NCI-H1694 (cell line): ENCODE measurements at regions not wholly inside any gene's neighbourhood (a gene's known extent, or its start where the extent isn't known, plus 50 kb on each side); places are given as distances from the start of the nearest gene placed in this dataset.
"Not testable (repeated sequence)": the region's sequence is repeated elsewhere in the genome, so short reads cannot be mapped to it uniquely, and the experiment has no call there.

Experiments
- DNase-seq: peaks from one replicate; lab custom pipeline; 2025; lab: John Stamatoyannopoulos, UW

DNA sequence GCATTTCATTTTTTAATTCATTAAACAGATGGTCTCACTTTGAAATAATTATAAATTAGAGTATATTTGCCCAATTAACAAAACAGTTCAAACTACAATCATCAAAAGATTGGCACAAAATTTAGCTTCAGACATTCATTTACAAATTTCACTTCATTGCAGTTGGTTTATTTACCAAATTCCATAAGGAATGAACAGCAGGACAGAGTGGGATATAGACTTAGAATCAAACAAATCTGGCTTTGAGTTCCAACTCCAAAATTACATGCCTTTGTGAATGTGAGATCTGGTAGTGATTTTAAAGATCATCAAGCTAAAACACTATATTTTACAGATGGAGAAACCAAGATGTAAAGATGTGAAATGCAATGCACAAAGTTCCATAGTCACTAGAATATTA is 310.7 kb upstream of the CNTN5 start:
- no peak for DNase-seq

DNA sequence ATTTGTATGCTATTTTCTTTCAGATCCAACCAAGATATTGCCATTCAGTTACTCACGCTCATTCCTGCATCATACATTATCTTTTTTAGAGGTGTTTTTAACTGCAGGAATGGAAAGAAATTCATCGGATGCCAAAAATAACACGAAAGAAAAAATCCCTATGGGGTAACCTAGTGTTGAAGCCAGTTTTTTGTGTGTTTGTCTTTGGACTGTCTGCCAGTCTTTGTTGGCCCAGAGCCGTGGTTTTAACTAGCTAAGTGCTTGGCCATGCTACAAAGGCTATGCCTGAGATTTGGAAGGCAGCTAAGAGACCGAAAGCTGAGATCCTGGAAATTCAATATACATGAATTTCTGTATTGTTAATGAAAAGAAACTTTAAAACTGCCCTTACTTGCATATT is 309.8 kb upstream of the CNTN5 start:
- no peak for DNase-seq

DNA sequence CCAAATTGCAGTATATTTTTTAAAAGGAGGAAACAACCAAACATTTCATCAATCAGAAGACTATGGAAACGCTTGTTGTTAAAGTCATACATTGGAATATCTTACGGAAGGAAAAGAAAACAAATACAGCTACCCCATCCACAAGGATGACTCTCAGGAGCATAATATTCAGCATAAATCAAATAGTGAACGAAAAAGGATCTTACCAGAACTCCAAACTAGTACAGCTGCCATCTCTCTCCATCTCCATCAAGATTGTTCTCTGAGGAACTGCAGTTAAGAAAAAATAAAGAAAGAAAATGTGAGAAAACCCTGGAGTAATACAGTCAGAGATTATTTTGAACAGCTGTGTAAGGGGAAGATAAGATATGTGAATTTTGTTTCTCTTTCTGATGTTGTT is 299.8 kb upstream of the CNTN5 start:
- no peak for DNase-seq

DNA sequence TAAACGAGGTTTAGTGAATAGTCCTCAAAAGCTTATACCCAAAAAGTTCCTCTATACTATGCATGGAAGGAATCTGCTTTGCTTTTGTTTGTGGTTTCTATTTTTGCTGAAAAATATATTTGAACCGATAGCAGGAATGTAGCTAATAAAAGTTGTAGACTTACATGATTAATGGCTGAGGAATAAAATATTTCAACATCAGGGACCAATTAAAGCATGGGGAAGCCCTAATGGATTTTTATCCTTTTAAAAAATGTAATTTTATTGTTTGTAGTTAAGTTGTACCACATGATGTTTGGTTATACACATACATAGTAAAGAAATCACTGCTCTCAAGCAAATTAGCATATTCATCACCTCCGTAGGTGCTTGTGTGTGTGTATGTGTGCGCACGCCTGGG is 295.3 kb upstream of the CNTN5 start:
- no peak for DNase-seq

DNA sequence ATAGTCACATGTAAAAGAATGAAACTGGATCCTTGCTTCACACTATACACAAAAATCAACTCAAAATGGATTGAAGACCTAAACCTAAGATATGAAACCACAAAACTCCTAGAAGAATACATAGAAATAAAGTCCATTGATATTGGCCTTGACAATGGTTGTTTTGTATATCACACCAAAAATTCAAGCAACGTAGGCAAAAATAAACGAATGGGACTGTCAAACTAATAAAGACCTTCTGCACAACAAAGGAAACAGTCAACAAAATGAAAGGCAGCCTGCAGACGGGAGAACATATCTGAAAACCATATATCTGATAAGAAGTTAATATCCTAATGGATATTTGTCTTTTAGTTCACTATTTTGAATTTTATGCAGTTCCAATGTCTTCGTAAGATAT is 292.3 kb upstream of the CNTN5 start:
- DNase-seq, result no peak

DNA sequence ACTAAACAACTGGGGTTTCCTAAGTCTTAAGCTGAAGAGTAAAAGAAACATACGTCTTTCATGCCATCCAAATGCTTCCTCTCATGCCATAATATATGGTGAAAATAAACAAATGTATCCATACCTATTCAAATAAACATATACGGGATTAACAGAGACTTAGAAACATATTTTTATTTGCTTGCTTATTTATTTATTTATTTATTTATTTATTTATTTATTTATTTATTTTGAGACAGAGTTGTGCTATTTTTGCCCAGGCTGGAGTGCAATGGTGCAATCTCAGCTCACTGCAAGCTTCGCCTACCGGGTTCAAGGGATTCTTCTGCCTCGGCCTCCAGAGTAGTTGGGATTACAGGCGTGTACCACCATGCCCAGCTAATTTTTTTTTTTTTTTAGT is 291.6 kb upstream of the CNTN5 start:
- no peak for DNase-seq

DNA sequence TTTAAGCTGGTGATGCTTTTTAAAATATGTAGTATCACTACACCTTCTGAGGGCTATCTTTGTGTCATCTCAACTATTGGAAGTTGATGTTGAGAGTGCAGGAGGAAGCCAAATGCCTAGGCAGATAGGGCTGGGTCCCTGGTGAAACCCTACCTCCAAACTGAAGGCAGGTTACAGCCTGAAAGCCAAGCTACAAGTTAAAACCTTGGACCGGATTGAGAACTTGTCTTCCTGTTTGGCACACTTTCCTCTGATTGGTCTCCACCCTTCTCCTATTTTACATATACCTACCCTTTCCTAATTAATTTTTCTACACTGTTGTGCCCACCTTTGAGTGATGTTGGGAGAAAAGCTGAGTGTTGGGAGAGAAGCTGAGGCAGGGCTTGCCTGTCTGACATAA is 287.8 kb upstream of the CNTN5 start:
- DNase-seq, result no peak

DNA sequence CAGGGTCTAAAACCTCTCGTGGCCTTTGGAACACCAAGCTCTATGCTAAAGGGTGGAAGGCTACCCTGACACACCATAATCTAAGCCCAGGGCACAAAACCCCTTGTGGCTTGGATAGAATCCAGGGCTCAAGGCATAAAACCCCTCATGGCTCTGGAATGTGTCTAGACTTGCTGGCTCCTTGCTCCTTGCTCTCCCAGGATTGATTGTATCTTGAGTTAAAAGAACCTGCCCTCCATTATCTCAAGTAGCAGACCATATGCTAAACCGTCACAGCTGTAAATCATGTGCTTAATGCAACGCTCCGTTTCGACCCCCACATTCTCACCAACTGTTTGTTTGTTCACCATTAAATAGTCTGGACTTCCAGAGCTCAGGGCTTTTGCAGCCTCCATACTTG is 287.4 kb upstream of the CNTN5 start:
- DNase-seq, result not testable (repeated sequence)

DNA sequence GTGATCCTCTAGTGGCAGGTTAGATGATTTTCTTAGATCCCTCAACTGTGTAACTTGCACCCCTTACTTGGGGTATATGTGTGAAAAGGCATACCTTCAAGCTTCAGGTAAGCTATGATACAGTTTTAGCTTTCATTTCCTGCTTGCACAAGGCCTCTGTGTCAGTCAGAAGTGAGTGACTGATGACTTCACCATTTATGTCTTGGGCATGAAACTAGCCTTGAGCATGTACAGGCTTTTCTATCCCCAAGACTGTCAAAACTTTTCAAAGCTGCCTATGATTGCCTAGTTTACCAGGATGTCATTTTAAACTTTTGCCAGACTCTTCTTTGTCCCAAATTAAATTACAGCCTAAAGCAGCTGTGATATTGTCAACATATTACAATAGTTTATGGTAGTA is 286.1 kb upstream of the CNTN5 start:
- DNase-seq, result no peak

DNA sequence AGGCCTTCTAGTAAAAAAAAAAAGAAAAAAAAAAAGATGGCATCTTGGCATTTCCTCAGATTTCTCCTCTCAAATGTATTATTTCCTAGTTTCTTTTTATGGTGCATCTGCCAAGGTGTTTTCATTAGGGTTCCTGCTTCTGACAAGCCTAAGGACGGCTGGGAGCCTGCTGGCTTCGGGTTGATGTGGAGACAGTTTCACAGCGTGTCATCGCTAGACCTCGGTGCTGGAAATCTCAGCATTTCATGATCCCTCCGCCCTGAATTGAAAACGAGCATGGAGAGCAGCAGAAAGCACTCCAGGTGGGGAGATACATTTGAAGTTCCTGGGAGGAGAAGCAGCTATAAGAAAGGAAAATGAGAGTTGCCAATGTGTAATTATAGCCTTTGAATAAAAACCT is 283.9 kb upstream of the CNTN5 start:
- DNase-seq, result no peak

DNA sequence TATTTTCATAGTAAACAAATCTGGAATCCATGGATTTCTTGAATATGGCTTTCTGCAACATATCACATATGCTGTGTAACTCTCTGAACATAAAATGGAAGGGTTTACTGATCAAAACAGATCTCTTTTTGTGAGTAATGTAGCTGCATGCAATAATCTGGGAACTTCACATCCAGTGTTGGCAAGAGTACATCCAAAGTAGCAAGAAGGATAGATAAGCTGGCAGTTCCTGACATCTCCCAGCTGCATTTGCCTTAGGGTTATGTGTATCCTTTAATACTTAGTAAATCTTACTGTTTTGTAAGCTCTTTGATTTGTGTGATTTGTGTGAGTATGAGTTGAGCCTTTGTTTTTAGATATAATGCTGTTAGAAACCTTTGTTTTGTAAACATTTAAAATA is 280.4 kb upstream of the CNTN5 start:
- DNase-seq, result no peak

DNA sequence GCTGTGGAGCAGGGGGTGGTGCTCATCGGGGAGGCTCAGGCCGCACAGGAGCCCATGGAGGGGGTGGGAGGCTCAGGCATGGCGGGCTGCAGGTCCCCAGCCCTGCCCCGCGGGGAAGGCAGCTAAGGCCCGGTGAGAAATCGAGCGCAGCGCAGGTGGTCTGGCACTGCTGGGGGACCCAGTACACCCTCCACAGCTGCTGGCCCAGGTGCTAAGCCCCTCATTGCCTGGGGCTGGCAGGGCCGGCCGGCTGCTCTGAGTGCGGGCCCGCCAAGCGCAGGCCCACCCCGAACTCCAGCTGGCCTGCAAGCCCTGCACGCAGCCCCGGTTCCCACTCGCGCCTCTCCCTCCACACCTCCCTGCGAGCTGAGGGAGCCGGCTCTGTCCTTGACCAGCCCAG is 257.3 kb upstream of the CNTN5 start:
- not testable (repeated sequence) for DNase-seq

DNA sequence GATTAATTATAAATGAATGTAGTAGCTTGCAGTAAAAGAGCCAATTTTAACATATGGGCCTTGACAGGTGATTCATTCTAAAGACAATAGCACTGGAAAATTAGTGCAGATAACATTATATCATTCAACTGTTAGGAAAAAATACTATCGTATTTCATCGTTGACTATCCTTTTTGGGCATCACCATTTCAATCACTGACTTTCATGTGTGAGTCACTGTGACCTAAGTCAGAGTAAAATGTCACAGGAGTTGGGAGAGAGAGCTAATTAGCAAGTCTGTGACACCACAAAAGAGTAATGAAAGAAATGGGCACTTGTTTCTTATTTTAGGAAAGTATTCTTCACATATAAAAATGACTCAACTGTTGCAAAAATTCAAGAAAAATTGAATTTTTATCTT is 253.8 kb upstream of the CNTN5 start:
- DNase-seq, result no peak

DNA sequence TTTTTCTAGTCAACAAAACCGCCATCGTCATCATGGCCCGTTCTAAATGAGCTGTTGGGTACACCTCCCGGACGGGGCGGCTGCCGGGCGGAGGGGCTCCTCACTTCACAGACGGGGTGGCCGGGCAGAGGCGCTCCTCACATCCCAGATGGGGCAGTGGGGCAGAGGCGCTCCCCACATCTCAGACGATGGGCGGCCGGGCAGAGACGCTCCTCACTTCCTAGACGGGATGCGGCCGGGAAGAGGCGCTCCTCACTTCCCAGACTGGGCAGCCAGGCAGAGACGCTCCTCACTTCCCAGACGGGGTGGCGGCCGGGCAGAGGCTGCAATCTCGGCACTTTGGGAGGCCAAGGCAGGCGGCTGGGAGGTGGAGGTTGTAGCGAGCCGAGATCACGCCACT is 250.7 kb upstream of the CNTN5 start:
- DNase-seq, result not testable (repeated sequence)

DNA sequence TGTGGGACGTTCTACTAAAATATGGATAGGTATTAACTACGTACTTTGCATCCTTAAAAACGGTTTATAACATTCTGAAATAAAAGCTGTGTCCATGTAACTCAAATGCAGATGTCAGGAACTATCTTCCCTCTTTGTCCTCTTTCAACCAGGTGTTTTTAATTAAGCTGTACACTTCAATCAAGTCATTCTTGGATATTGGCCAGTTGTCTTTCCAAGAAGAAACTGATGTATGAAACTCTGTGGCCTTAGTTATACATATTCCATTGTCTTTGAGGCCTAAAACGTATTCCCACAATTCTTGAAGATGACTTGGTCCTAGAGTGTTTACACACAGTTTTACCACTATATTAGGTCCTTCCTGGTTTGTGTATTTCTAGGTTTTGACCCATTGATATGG is 249.0 kb upstream of the CNTN5 start:
- DNase-seq, result no peak

DNA sequence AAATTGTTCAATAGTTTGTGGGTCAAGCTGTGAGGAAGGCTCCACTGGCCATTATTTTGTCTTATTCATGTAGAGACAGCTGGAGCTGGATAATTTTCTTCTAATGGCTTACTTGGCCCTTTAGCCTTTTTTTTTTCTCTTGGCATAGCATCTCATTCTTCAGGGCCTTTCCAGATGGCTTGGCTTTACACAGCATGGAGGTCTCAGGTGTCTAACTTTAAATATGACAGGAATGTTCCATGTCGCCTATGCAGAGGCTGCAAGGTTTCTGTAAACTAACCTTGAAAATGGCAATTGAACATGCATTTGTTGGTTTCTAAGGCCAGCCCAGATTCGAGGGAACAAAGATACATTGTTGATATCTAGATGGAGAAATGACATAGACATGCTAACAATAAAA is 247.9 kb upstream of the CNTN5 start:
- no peak for DNase-seq

DNA sequence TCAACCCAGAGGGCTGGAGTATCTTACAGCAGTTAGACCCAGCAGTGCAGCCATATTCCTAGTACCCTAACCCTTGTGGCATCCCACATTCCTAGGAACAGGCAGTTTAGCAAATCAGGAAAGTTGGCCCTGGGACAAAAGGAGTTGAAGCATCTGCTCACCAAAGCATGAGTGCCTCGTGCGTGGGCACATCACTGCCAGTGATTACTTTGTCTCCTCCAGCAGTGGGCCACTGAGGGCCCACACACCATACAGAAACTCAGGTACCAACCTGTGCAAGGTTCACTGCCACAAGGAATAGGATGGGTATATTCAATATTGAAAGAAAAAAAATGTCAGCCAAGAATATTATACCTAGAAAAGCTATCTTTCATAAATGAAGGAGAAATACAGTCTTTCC is 227.5 kb upstream of the CNTN5 start:
- no peak for DNase-seq

DNA sequence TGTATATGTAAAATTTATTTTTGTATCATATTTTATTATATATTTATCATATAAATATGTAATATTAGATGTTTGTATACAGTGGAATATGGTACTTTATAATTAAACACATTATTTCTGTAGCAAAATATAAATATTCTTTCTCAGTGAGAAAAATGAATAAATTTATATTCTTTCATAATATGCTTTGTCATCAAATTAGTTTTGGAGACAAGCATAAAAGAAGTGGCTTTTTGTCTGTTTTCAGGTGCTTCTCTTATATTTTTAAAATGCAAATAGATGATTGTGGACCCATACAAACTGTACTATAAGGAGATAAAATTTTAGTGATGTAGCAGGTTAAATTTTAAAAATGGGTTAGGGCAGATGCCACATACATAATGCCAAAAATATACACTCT is 222.4 kb upstream of the CNTN5 start:
- no peak for DNase-seq

DNA sequence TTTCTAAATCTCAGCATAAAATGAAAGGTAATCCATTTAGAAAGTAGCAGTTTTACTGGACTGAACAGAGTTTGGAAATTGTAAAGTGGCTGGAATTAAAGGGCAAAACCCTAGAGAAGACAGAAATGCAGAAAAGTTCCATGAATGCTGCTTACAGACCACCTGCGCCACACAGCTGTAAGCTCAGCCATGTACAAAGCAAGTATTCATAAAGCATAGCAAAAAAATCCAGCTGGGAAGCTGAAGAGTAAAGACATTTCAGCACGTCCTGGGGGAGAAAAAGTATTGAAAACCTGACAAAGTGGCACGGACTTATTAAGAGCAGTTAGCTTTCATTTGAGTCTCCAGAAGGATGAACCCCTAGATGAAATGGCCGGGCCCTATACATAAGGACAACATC is 220.1 kb upstream of the CNTN5 start:
- DNase-seq, result no peak

DNA sequence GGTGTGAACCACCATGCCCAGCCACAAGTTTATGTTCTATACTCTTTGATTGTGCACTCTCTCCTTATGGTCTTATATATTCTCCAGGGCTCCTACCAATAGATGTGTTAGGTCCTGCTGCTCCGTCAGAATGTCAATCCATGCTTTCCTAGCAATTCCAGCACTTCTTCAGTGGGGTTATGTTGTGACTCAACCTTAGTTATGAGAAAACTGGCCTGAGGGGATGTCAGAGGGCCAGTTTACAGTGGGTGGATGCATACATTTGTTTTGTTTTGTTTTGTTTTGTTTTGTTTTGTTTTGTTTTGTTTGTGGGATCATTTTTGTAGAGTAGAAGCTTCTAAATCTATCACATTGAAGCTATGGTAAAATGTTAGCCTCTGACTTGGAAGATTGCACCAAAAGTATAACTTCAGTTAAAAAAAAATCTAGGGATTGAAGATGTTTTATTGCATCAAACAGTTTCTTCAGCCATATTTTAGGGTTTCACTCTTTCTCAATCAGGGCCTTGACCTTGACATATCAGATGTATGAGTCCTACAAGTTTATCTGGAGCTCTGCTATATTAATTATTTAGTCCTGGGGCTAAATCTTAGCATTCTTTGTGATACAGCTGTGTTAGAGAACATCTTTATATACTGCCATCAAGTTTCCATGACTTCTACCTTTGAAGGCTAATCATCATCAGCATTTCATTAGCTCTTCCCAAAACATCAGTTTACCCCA is 191.6 kb upstream of the CNTN5 start:
- DNase-seq, result no peak

DNA sequence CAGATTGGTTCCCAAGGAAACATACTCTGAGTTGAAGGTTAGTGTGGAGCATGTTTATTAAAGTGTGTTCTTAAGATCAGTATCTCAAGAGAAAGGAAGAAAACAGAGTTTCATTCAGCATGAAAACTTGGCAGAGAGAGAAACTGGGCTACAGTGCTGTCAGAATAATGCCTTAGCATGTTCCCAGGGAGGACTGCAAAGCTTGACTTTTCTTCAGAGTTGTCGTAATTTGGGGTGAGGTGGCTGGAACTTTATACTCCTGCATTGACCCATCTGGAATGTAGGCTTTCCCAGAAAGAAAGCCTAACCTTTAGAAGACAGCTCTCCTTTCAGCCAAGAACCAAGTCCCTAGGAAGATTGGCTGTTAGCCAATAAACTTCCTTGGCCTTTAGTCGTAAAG is 190.8 kb upstream of the CNTN5 start:
- DNase-seq, result no peak

DNA sequence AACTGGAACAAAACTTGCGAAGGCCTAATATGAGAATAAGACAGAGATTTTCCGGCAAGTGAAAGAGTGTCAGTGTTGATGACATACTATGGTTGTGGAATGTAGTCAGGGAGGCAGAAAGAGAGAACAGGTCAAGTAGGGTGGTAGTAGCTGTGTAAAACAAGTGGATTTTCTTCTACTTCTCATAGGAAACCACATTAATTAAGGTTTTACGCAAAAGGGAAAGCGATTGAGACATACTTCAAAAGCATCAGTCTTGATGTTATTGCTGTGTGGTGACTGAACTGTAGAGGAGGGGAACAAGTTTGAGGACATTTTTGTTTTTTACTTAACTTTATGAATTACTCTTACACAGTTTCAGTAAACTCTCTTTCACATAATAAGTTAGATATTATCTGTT is 186.0 kb upstream of the CNTN5 start:
- no peak for DNase-seq

DNA sequence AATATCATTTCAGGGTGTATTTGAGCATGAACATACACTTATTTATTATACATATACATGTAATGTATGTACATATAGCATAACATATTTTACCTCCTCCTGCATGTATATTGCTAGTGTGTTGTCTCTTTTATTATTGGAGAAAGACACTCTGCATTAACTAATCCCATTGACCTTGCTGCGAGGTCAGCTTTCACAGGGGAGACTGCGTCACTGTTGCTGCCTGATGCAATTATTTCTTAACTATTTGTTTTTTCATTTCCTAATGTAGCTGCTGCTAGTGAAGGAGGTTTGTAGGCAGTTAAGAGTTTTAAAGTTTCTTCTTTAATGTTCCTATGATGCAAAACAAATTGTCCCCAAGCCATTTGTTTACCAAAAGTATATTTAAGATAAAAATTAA is 185.4 kb upstream of the CNTN5 start:
- DNase-seq, result no peak

DNA sequence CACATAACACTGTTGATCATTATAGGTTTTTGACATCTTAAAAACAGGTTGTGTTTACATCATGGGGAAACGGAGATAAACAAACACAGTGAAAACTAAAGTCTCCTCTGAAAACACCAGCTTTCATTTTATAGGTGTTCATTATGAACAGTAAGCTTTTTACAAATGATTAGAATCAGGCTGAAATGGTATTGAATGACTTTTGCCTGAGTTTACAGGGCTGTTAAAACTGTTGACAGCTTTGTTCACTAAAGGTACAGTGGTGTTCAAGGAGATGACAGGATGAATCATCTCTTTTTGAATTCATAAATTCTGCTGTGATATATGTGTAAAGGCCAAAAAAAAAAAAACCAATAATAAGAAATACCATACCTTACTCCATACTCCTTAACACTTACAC is 184.6 kb upstream of the CNTN5 start:
- DNase-seq, result no peak

DNA sequence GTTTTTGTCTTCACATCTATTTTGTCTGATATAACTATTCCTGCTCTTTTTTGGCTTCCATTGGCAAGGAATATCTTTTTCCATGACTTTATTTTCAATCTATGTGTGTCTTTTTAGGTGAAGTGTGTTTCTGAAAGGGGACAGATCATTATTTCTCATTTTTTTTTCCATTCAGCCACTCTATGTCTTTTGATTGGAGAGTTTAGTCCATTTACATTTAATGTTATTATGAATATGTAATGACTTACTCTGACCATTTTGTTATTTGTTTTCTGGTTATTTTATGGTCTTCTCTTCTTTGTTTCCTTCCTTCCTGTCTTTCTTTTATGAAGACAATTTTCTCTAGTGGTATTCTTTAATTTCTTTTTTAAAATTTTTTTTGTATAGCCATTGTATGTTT is 178.6 kb upstream of the CNTN5 start:
- no peak for DNase-seq
